HG03025 (cell line): ENCODE measurements at regions not wholly inside any gene's neighbourhood (a gene's known extent, or its start where the extent isn't known, plus 50 kb on each side); places are given as distances from the start of the nearest gene placed in this dataset.

Experiments
- ATAC-seq: cut with Tn5 transposase; IDR thresholded peaks from one replicate; pipeline ENCODE4 v1.9.1; 2021; ENCODE audit warnings: mild to moderate bottlenecking, moderate library complexity; ENCODE audit not compliant: unreplicated experiment, low FRiP score

DNA sequence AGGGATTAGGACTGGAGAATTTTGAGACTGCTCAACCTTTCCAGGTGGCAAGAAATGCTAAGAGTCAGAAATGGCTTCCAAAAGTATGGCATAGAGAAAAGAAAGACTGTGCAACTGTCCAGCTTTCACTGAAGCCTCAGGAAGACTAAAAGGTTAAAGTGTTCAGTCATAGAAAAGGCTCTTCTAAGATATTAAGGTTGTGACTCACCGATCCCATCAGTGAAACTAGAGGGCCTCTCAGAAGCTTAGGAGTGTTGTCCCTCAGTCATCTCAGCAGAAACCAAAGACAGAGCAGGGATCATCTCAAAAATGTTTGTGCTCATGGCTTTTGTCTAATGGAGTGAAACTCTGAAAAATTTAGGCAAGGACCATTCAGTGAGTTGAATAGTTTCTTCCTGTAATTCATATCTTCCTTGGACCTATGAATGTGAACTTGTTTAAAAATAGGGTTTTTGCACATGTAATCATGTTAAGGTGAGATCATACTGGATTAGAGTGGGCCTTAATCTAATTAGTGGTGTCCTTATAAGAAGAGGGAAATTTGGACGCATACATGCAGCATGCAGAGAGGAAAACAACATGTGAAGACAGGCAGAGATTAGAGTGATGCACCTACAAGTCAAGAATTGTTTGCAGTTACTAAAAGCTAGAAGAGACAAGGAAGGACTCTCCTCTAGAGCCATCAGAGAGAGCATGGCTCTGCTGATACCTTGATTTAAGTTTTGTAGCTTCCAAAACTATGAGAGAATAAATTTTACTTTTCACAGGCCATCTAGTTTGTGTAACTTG is 71.3 kb downstream of the RPE65 start:
- ATAC-seq, result no peak

DNA sequence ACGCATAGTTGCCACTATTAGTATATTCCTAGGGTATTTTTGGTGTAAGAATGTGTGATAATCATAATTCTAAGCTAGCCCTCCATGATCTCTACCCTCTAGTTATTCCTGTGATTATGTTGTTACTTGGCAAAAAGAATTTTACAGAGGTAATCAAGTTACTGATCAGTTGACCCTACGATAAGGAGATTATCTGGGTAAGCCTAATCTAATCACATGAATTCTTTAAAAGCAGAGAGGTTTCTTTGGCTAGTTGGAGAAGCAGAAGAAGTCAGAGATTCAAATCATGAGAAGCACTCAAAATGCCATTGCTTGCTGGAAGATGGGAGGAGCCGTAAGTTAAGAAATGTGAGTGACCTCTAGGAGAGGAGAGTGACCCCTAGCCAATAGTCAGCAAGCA is 72.7 kb downstream of the RPE65 start:
- ATAC-seq, result no peak

DNA sequence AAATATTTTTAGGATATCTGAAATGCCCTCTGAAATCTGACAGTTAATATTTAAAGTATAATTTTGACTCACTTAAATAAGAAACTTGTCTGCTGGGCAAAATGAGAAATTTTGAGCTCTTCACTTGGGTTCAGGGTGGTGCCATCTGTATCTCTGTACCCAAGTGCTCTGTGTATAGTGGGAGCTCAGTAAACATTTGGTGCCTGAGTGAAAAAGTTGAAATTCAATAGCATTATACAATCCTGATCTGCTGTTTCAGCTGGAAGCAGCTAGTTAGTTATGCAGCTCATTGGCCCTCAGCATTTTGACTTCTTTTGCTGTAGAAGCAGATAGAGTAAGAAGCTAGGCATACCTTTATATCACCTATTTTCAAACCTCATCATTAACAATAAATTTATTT is 73.3 kb downstream of the RPE65 start:
- ATAC-seq, result no peak

DNA sequence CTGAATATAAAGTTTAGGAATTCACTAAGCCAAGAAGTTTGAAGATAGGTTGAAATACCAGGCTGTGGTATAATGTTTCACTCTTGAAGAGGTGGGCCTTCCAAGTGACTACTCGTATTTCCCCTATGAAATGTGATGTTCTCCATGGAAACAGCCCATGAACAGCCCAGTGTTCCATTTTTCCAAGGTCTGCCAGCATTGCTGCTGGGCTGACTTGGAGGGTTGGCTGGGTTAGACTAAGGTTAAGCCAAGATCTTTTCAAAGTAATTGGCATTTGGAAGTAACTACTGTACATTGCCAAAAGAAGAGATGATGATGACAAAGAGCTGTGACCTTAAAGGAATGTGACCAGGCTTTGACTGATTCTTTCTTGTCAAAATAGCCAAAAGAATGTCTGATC is 73.8 kb downstream of the RPE65 start:
- no peak for ATAC-seq

DNA sequence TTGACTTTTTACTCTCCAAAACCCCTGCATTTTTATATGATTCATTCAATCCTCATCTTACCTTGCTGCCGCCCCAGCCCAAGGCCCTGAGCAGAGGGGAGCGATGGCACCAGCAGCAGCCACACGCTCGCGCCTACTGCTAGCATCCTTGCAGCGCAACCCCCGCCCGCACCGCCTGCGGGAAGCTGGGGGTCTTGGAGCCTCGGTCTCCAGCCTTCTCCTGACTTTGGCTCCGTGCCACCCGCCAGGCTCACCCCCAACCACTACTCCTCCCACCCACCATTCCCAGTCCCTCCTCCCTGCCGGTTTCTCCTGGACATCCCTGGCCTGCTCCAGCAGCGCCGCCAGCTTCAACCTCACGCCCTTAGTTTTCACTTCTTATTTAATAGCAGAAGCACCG is 76.6 kb downstream of the RPE65 start:
- ATAC-seq, result no peak

DNA sequence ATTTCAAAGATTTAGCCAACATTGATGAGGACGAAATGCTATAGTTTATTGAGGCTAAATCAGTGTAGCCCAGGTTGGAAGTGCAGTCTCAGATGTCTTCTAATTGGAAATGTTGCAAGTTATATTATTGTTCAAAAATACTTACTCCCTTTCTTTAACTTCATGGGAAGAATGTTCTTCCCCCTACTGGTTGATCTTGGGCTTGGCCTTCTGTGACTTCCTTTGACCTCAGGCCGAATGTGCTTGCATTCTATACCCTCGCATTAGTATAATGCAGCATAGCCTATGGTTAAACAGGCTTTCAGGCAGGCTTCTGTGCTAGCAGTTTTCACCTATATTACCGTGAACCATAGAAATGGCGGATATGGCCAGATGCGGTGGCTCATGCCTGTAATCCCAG is 77.3 kb downstream of the RPE65 start:
- ATAC-seq, result no peak

DNA sequence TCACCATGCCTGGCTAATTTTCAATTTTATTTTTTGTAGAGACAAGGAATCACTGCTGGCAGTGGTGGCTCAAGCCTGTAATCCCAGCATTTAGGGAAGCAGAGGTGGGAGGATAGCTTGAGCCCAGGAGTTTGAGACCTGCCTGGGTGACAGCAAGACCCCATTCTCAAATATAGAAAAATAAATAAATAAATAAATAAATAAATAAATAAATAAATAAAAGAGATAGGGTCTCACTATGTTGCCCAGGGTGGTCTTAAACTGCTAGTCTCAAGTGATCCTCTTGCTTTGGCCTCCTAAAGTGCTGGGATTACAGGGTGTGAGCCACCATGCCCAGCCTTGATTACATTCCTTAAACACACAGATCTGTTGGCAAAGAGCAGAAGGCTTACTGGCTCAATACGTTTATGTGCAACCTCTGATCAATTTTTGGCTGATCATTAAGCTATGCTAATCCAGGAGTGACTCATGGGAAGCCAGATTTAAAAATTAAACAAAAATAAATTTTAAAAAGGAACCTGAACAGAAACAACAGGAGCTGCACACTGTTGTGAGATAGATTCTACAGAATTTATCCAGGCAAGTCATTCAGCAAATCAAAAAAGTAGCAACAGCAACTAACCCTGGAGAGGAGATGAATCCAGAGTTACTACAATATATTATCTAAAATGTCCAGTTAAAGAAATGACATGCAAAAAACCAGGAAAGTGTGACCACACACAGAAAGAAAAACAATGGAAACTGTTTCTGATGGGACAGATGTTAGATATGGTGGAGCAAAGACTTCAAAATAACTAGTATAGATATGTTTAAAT is 79.4 kb downstream of the RPE65 start:
- ATAC-seq, result no peak

- ATAC-seq, result no peak
Measured at GRCh38 chr1:68366572-68366971, 83.2 kb downstream of the RPE65 start.

GRCh38 chr1:68365709-68366382 is 83.9 kb downstream of the RPE65 start:
- ATAC-seq, result no peak

- ATAC-seq, result no peak
Measured at GRCh38 chr1:68363339-68363738, 86.4 kb downstream of the RPE65 start.

GRCh38 chr1:68361346-68361910 is 88.3 kb downstream of the RPE65 start:
- ATAC-seq, result no peak

- no peak for ATAC-seq
Measured at GRCh38 chr1:68359045-68359444, 90.7 kb downstream of the RPE65 start.

- no peak for ATAC-seq
Measured at GRCh38 chr1:68358439-68358838, 91.3 kb downstream of the RPE65 start.

- ATAC-seq, result no peak
Measured at GRCh38 chr1:68355614-68356013, 94.1 kb downstream of the RPE65 start.

DNA sequence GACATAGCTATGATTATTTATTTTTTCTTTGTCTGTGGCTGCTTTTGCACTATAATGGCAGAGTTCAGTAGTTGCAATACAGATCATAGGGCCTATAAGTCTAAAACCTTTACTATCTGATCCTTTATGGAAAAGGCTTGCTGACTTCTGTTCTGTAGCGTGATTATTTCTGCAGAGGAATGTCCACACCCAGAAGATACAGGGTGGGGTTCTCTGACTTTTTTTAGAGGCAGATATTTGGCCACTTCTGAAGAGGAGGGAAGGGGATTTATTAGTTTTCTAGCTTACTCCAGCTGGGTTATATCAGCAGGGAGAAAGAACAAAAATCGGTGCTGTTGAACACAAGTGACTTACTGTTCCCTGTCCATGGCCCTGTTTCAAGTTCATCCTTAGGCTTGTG is 97.6 kb downstream of the RPE65 start:
- ATAC-seq, result no peak

GRCh38 chr1:68347415-68347814 is 102.3 kb downstream of the RPE65 start:
- ATAC-seq, result peak; percentile 95

DNA sequence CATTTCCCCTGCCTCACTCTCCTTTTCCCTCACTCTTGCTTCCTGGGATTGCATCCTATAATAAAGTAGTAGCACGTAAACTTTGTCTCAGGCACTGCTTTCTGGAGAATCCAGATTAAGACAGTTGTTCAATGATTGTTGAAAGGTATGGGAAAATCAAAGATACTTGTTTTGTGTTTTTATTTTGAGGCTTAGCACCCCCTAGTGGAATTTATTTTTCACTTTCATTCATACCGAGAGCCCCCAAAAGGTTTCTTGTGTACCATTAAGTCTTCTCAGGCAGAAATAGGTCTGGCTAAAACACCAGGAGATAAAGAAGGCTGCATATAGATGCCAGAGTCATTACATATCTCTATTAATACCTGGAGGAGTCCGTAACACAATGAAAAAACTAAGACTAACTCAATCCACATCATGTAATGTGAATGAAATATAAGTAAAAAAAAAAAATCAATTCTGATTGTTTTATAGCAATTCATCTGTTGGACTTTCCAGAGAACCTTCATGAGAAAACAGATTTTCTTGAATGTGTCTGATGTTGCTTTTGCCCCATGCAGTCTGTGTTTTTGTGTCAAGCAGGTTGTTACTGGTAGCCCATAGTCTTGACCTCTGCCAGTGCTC is 103.5 kb downstream of the RPE65 start:
- ATAC-seq, result no peak

- no peak for ATAC-seq
Measured at GRCh38 chr1:68344208-68344607, 105.5 kb downstream of the RPE65 start.

DNA sequence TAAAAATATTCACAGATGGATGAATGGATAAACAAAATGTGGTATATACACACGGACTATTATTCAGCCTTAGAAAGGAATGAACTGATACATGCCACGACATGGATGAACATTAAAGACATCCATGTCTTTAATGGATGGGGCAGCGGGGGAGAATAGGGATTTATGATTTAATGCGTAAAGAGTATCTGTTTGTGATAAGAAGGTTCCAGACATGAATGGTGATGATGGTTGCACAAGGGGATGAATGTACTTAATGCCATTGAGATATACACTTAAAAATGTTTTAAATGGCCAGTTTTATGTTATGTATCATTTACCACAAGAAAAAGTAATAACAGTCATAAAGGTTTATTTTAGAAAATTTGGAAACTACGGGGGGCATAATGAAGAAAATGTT is 108.6 kb upstream of the WLS start:
- no peak for ATAC-seq

DNA sequence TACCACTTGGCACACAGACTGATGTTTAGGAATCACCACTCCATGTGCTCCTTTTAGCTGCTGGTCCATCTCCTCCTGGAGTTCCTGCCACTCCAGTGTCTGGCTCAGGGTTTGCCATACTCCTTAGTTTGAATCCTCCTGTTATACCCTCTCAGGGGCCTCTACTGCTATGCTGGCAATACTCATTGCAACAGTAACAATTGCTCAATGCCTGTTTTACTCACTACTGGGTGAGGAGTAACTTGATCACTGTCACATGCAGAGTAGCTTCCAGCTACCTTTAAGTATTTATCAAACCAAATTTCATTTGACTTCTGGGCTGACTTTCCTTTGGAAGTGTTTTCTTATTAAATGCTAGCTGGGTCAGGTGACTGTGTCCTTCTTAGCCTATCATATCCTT is 107.2 kb upstream of the WLS start:
- no peak for ATAC-seq

DNA sequence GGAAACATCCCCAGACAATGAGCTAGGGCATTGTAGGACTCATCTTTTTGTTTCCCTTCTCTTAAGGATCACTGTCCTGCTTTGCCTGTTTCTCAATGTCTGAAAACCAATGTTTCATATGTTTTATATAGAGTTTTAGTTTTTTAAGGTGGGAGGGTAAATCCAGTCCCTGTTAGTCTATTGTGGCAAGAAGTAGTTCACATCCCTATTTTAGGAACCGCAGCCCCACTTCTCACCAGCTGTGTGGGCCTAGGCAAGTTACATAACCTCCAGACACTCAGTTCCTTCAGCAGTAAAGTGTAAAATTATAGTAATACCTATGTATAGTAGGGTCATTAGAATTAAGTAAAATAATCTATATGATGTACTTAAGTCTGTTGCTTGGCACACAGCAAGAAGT is 105.8 kb upstream of the WLS start:
- no peak for ATAC-seq
